Activated CD4-positive, alpha-beta T cell treated with anti-CD3 and anti-CD28 coated beads for 1 hour (primary cell): ENCODE measurements at regions not wholly inside any gene's neighbourhood (a gene's known extent, or its start where the extent isn't known, plus 50 kb on each side); places are given as distances from the start of the nearest gene placed in this dataset.
"Not testable (repeated sequence)": the region's sequence is repeated elsewhere in the genome, so short reads cannot be mapped to it uniquely, and the experiment has no call there.

Source experiments
- DNase-seq: peaks from one replicate; pipeline ENCODE4 v3.0.0-alpha.2; 2020

DNA sequence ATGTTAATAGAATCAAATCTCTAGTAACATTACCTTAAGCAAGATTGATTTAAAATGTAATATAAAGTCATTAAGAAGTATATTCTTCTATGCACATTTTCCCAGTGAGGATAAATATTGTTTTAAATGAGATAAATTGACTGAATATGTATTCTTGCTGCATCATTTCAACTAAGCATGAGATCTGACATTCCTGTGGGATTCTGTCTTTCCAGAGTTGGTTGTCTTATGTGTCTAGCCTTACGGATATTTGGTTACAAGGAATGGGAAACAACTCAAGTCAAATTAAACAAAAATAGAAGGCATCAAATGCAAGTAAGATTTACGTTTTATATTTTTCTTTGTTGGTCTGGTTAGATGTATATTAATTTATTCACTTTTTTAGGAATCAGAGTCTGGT, 287.5 kb downstream of the PTGER3 start:
- DNase-seq, result no peak

DNA sequence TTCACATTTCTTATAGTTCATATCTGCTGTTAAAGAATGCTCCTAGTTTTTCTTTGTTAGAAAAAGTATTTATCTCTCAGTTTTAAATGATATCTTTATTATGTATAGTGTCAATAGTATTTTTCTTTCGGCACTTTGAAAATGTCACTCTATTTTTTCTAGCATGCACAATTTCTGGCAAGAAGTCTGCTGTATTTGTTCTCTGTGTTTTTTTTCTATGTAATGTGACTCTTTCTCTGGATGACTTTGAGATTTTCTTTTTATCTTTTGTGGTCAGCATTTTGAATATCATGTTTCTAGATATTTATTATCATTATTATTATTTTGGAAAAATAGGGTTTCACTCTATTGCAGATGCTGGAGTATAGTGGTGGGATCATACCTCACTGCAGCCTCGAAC, 285.2 kb downstream of the PTGER3 start:
- DNase-seq, result no peak

- DNase-seq, result no peak
Measured at GRCh38 chr1:70764747-70765146, 282.9 kb downstream of the PTGER3 start.

- no peak for DNase-seq
Measured at GRCh38 chr1:70767377-70767776, 280.2 kb downstream of the PTGER3 start.

DNA sequence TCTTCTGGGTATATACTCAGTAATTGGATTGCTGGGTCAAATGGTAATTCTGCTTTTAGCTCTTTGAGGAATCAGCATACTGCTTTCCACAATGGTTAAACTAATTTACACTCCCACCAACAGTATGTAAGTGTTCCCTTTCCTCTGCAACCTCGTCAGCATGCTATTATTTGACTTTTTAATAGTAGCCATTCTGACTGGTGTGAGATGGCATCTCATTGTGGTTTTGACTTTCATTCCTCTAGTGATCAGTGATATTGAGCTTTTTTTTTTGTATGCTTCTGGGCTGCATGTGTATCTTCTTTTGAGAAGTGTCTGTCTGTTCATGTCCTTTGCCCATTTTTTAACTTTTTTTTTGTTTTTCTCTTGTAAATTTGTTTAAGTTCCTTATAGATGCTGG, 279.4 kb downstream of the PTGER3 start:
- no peak for DNase-seq

- no peak for DNase-seq
Measured at GRCh38 chr1:70778056-70778762, 269.4 kb downstream of the PTGER3 start.

DNA sequence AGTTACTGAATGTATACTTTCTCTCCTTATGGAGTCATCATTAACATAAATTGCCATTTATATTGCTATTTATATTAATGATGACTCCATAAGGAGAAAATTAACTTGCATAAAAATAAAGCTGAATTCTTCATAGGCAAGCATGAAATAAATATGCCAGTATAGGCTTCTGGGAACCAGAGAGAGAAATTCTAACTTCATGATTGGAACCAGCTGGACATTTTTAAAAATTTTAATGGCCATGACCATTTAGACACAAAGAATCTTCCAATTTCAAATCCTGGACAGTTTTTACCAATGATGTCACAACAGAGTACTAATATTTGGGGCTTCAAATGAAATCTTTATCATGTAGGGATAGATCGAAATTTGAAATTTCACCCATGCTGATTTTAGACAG, 268.7 kb downstream of the PTGER3 start:
- no peak for DNase-seq

DNA sequence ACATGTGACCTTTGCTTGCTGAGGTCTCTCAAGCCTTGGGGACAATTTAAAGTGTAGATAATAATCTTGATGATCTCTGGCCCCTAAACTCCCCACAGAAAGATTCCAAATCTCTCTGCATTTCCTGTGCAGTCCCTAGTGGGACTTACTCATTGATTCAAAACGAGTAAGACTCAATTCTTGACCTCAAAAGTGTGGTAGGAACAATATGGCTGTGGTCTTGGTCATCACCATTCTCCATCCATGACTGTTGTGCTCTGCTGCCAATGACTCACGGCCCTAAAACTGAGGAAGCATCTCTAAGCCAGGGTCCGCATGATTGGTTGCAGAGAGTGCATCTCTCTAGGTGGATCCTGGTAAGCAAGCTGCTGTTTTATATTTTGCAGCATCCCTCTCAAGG, 268.0 kb downstream of the PTGER3 start:
- DNase-seq, result no peak

GRCh38 chr1:70785287-70785686, 262.3 kb downstream of the PTGER3 start:
- no peak for DNase-seq

- no peak for DNase-seq
Measured at GRCh38 chr1:70790232-70790923, 257.2 kb downstream of the PTGER3 start.

GRCh38 chr1:70795064-70795463, 252.6 kb downstream of the PTGER3 start:
- not testable (repeated sequence) for DNase-seq

DNA sequence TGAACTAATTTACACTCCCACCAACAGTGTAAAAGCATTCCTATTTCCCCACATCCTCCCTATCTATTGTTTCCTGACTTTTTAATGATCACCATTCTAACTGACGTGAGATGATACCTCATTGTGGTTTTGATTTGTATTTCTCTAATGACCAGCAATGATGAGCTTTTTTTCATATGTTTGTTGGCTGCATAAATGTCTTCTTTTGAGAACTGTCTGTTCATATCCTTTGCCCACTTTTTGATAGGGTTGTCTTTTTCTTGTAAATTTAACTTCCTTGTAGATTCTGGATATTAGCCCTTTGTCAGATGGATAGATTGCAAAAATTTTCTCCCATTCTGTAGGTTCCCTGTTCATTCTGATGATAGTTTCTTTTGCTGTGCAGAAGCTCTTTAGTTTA, 251.3 kb downstream of the PTGER3 start:
- DNase-seq, result not testable (repeated sequence)

- not testable (repeated sequence) for DNase-seq
Measured at GRCh38 chr1:70802625-70803024, 245.0 kb downstream of the PTGER3 start.

GRCh38 chr1:70805641-70806040, 242.0 kb downstream of the PTGER3 start:
- no peak for DNase-seq

DNA sequence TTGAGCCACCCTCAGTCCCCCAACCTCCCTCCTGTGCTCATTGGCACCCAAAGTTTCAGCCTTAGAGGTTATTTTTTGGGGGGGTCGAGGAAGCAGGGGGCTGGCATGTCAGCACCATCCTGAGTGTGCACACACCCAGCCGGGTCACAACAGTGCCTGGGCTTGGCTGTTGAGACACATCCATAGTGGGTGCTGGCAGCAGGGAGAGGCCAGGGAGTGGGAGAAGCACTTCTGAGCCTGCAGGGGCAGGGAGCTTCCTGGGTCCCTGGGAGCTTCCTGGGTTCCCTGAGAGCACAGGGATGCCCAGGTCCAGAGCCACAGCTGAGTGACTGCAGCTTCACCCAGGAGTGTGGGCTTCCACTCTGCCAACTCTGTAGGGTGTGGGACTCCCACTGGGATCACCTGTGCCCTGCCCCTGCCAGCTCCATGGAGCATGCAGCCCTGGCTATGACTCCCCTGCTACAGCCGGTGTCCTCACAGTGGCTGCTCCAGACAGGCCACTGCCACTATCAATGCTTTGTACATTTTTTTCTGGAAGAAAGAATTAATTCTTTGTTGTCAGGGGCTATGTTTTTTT, 240.4 kb downstream of the PTGER3 start:
- no peak for DNase-seq

GRCh38 chr1:70809069-70809468, 238.5 kb downstream of the PTGER3 start:
- DNase-seq, result no peak

GRCh38 chr1:70811815-70812214, 235.8 kb downstream of the PTGER3 start:
- no peak for DNase-seq

GRCh38 chr1:70812442-70813109, 235.0 kb downstream of the PTGER3 start:
- DNase-seq, result no peak

DNA sequence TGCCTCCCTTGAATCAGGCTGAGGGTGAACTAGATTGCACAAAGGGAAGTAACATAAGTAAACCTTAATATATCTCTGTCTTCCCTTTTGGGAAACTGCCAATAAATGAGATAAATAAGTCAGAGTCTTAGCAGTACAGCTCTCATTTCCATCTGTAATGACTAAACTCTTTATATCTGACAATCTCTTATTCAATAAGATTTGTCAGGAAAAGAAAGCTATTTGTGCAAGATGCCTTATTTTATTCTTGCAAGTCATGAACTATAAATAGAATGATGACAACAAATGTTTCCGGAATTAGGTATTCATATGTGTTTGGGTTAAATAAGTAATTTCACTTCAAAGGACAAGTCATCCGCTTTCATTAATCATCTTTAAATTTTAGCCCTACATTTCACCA, 229.2 kb downstream of the PTGER3 start:
- DNase-seq, result no peak

GRCh38 chr1:70819231-70819630, 228.4 kb downstream of the PTGER3 start:
- DNase-seq, result no peak

GRCh38 chr1:70819785-70820184, 227.8 kb downstream of the PTGER3 start:
- DNase-seq, result no peak

DNA sequence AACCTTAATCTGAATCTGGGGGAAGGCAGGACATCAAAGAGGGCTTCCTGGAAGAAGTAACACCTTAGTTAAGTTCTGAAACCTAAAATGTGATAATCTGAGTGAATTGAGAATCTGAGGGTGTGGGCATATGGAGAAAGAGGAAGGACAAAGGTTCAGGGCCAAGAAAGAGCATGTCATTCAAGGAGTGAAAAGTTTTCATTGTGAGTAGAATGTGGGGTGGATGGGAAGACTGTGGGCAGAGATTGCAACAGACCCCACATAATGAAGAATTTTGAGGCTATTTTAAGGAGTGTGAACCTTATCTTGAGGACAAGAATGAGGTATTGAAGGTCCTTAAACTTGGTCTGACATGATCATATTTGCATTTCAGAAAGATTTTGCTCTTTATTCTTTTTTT, 227.2 kb downstream of the PTGER3 start:
- DNase-seq, result no peak

GRCh38 chr1:70820995-70821394, 226.6 kb downstream of the PTGER3 start:
- no peak for DNase-seq

DNA sequence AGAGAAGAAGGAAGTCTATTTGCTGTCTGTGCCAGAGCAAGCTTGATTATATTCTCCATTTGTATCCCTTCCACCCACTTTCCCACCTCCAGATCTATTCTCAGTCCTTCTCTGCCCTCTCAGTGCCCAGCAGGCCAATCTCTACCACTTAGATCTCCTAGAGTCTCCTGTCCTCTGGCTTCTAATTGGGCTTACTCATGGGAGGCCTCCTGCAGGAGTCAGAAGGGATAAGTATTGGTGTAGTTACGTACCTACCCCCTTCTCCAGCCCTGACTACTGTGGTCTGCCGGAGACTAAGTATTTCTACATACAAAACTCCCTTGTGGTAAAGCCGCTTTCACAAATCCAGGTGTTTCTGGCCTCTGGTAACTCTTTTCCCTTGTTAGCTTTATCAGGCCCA, 221.2 kb downstream of the PTGER3 start:
- no peak for DNase-seq
